Neutrophil (primary cell): ENCODE measurements at regions not wholly inside any gene's neighbourhood (a gene's known extent, or its start where the extent isn't known, plus 50 kb on each side); places are given as distances from the start of the nearest gene placed in this dataset.

Experiments
- H3K27ac ChIP-seq: fragments of 200-600 bp; sonication (generic); 2 replicates; pipeline ENCODE4 v1.5.1; 2016; ENCODE audit warnings: mild to moderate bottlenecking, moderate library complexity
- H3K27me3 ChIP-seq: fragments of 200-600 bp; sonication (generic); 2 replicates; pipeline ENCODE4 v1.6.0; 2016; ENCODE audit warnings: mild to moderate bottlenecking
- H3K36me3 ChIP-seq: fragments of 200-600 bp; sonication (generic); 2 replicates; pipeline ENCODE4 v1.5.1; 2017
- H3K4me1 ChIP-seq, 2 experiments: fragments of 200-600 bp in 1 of 2; sonication (generic) in 1 of 2; 1 replicate in 1 of 2; 2 replicates in 1 of 2; pipeline versions ENCODE4 v1.5.1 to v1.6.1; 2013 to 2016; ENCODE audit warnings: low read depth in 1 of 2, low read length in 1 of 2, mild to moderate bottlenecking in 1 of 2, moderate library complexity in 1 of 2; ENCODE audit not compliant: control insufficient read depth in 1 of 2, insufficient read depth in 1 of 2
- H3K4me3 ChIP-seq, 2 experiments: fragments of 200-600 bp in 1 of 2; sonication (generic) in 1 of 2; 1 replicate in 1 of 2; 2 replicates in 1 of 2; pipeline ENCODE4 v1.5.1; 2013 to 2016; ENCODE audit warnings: low read depth in 1 of 2, low read length in 1 of 2, mild to moderate bottlenecking in 1 of 2, moderate library complexity in 1 of 2
- H3K9me3 ChIP-seq: fragments of 200-600 bp; sonication (generic); 2 replicates; pipeline ENCODE4 v1.5.1; 2016
- CTCF ChIP-seq: fragments of 200-600 bp; sonication (generic); IDR thresholded peaks from 2 replicates; pipeline ENCODE4 v1.5.1; 2016; ENCODE audit warnings: antibody characterized with exemption

DNA sequence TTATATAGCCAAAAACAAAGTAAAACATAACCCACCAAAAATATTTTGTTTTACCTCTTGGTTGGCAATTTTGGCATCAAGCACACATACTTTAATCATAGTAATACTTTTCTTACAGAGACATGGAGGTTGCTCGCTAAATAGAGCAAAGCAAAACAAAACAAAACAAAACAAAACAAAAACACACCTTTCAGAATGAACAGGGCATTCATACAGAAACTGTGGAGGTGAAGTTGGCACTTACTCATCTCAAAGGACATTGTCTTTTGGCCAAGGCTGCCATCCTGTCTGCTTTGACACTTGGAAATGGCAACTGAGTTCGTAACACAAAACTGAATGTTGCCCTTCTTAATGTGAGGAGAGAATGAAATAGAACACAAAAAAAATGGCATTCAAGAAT is 773.1 kb downstream of the USP25 start:
- no peak for TF ChIP-seq CTCF
- H3K4me3 ChIP-seq = no peak overlapping the region
- H3K27ac ChIP-seq = no peak overlapping the region
- H3K27me3 ChIP-seq = no peaks in the 10 kb centered on the region
- no peaks in the 10 kb centered on the region for H3K4me1 ChIP-seq
- no peaks in the 10 kb centered on the region for H3K36me3 ChIP-seq
- H3K9me3 ChIP-seq = no peaks in the 10 kb centered on the region

- Histone ChIP-seq H3K27me3 (no peaks in the 10 kb centered on the region), H3K4me3 (no peak overlapping the region), H3K27ac (no peak overlapping the region), H3K9me3 (no peaks in the 10 kb centered on the region), H3K4me1 (no peaks in the 10 kb centered on the region), H3K36me3 (no peaks in the 10 kb centered on the region)
- TF ChIP-seq CTCF = no peak
Measured at GRCh38 chr21:16504281-16504680, 774.5 kb downstream of the USP25 start.

DNA sequence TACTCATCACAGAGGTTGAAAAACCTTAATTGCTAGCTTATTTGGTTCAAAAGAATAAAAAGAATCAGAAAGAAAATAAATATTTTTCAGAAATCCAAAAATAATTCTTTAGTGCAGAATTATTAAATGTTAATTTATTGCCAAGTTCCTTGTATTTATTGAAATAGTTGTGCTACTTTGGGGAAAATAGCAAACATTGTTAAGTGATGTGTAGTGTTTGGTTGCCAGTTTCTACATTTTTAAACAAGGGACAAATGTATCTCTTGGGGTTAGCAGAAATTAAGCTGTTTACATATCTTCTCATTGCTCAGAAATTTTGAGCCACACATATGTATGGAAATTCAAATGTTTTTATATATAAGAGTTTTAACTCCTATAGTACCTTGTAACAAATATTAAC is 775.0 kb downstream of the USP25 start:
- Histone ChIP-seq H3K4me3 (no peak overlapping the region), H3K27me3 (no peaks in the 10 kb centered on the region), H3K4me1 (no peaks in the 10 kb centered on the region), H3K36me3 (no peaks in the 10 kb centered on the region), H3K9me3 (no peaks in the 10 kb centered on the region), H3K27ac (no peak overlapping the region)
- TF ChIP-seq CTCF = no peak

DNA sequence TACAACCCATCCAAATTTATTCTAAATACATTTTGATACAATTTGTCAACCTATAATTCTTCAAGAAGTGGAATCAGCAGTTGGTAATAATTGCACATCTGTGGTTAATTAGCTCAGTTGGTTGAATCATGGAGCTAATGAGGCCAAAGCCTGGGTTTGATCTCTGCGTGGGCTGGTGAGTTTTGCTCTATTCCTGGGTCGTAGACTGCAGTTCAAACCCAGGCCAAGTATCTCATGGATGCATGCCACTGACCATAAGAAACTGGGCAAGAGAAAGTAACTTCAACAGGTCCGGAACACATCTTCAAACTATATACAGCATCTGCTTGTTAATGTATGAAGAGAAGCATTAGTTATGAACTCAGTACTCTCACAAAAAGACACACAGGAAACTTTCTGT is 779.7 kb downstream of the USP25 start:
- Histone ChIP-seq H3K4me3 (no peak overlapping the region), H3K27ac (no peak overlapping the region), H3K36me3 (no peaks in the 10 kb centered on the region), H3K27me3 (no peaks in the 10 kb centered on the region), H3K4me1 (no peaks in the 10 kb centered on the region), H3K9me3 (no peaks in the 10 kb centered on the region)
- no peak for TF ChIP-seq CTCF

DNA sequence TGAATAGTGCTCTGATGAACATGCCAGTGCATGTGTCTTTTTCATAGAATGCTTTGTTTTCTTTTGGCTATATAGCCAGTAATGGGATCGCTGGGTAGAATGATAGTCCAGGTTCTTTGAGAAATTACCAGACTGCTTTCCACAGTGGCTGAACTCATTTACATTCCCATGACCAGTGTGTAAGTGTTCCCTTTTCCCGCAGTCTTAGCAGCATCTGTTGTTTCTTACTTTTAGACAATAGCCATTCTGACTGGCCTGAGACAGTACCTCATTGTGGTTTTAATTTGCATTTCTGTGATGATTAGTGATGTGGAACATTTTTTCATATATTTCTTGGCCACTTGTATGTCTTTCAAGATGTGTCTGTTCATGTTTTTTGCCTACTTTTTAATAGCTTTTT is 784.5 kb downstream of the USP25 start:
- Histone ChIP-seq H3K27ac (no peak overlapping the region), H3K4me1 (no peaks in the 10 kb centered on the region), H3K4me3 (no peak overlapping the region), H3K9me3 (peaks cover 5% of the 10 kb centered on the region), H3K27me3 (no peaks in the 10 kb centered on the region), H3K36me3 (no peaks in the 10 kb centered on the region)
- TF ChIP-seq CTCF = no peak

- Histone ChIP-seq H3K36me3 (no peaks in the 10 kb centered on the region), H3K27me3 (no peaks in the 10 kb centered on the region), H3K9me3 (peaks cover 5% of the 10 kb centered on the region), H3K4me1 (no peaks in the 10 kb centered on the region), H3K27ac (no peak overlapping the region), H3K4me3 (no peak overlapping the region)
- TF ChIP-seq CTCF = no peak
Measured at GRCh38 chr21:16517383-16517782, 787.6 kb downstream of the USP25 start.
